HepG2 (cell line): ENCODE measurements at regions not wholly inside any gene's neighbourhood (a gene's known extent, or its start where the extent isn't known, plus 50 kb on each side); places are given as distances from the start of the nearest gene placed in this dataset.

ENCODE experiments used
- ATAC-seq: fragments of 200-7000 bp; cut with Tn5 transposase; 3 replicates; pipeline ENCODE4 v1.9.1; 2020; ENCODE audit warnings: mild to moderate bottlenecking, moderate library complexity
- BruUV-seq: library from RNA; stranded (reverse); fragments of 400-500 nt; replicated peaks from 2 replicates; lab custom pipeline; 2021; lab: Mats Ljungman, UMichigan
- CTCF ChIA-PET: fragments of 300-600 bp; formaldehyde crosslinking; extraction: SDS; loops from one replicate; lab custom pipeline; 2021; ENCODE audit warnings: low total read pairs, inconsistent platforms, low intra/inter-chr PET ratio; lab: Yijun Ruan, JAX
- POLR2A ChIA-PET: fragments of 350-600 bp; sonication (Branson Sonifier 250); formaldehyde crosslinking; loops from one replicate; lab custom pipeline; 2020; ENCODE audit warnings: antibody characterized with exemption, inconsistent platforms; lab: Yijun Ruan, JAX
- DNase-seq: peaks from one replicate; pipeline ENCODE4 v3.0.0-alpha.2; 2015; ENCODE audit warnings: low spot score
- FAIRE-seq: peaks from 3 replicates; lab custom pipeline; 2011; peaks lifted over from hg19 to GRCh38; lab: Jason Lieb, UNC
- H2AFZ ChIP-seq: one replicate; pipeline ENCODE4 v1.6.1; 2011; ENCODE audit warnings: low read length, inconsistent platforms
- H3K27ac ChIP-seq: fragments of 300-600 bp; 3 replicates; pipeline ENCODE4 v1.8.0; 2011; ENCODE audit warnings: mixed run types, mild to moderate bottlenecking, mixed read lengths, low read length, inconsistent platforms; ENCODE audit not compliant: insufficient read depth; ENCODE audit errors: extremely low read length
- H3K27me3 ChIP-seq, 2 experiments: fragments of 200-600 bp in 1 of 2; 2 replicates in 1 of 2; 3 replicates in 1 of 2; pipeline versions ENCODE4 v1.6.0 to v1.8.0; 2011; ENCODE audit warnings: low read length in 2 of 2, mild to moderate bottlenecking in 2 of 2, moderate library complexity in 2 of 2, inconsistent platforms in 1 of 2; ENCODE audit not compliant: insufficient read depth in 2 of 2, control insufficient read depth in 1 of 2
- H3K36me3 ChIP-seq, 2 experiments: fragments of 200-600 bp in 1 of 2; replicated peaks in 1 of 2; 2 replicates in 1 of 2; 3 replicates in 1 of 2; pipeline versions ENCODE4 v1.5.1 to v1.8.0; 2011; ENCODE audit warnings: low read length in 2 of 2, inconsistent platforms in 1 of 2; ENCODE audit not compliant: insufficient read depth in 2 of 2, control insufficient read depth in 1 of 2
- H3K4me1 ChIP-seq: 2 replicates; pipeline ENCODE4 v1.5.1; 2012; ENCODE audit warnings: low read length, inconsistent platforms; ENCODE audit not compliant: insufficient read depth
- H3K4me2 ChIP-seq: 2 replicates; pipeline ENCODE4 v1.6.0; 2011; ENCODE audit warnings: low read depth, low read length, inconsistent platforms
- H3K4me3 ChIP-seq, 3 experiments: fragments of 200-600 bp in 1 of 3; sonication (generic), shearing (Covaris generic) in 1 of 3; replicated peaks in 1 of 3; 2 replicates each; pipeline ENCODE4 v1.5.1; 2011 to 2016; ENCODE audit warnings: low read length in 3 of 3, inconsistent platforms in 2 of 3, low read depth in 2 of 3, mild to moderate bottlenecking in 2 of 3, control low read depth in 1 of 3, mixed read lengths in 1 of 3; ENCODE audit not compliant: insufficient read depth in 1 of 3
- H3K79me2 ChIP-seq: one replicate; pipeline ENCODE4 v1.6.1; 2011; ENCODE audit warnings: low read length, inconsistent platforms; ENCODE audit not compliant: insufficient read depth
- H3K9ac ChIP-seq: 2 replicates; pipeline ENCODE4 v1.6.0; 2011; ENCODE audit warnings: mild to moderate bottlenecking, low read depth, low read length, inconsistent platforms; ENCODE audit not compliant: insufficient read depth
- H3K9me3 ChIP-seq: 2 replicates; pipeline ENCODE4 v1.5.1; 2012; ENCODE audit warnings: mild to moderate bottlenecking, low read length
- H4K20me1 ChIP-seq: 2 replicates; pipeline ENCODE4 v1.6.0; 2011; ENCODE audit warnings: inconsistent platforms, mild to moderate bottlenecking, low read length, moderate library complexity; ENCODE audit not compliant: insufficient read depth
- BHLHE40 ChIP-seq: IDR thresholded peaks from 2 replicates; pipeline ENCODE4 v1.6.1; 2011; ENCODE audit warnings: low read length, improper control_type of control experiment
- CCAR2 ChIP-seq: fragments of 200-400 bp; formaldehyde crosslinking; optimal IDR thresholded peaks from 2 replicates; pipeline ENCODE3; 2018; ENCODE audit warnings: low read depth, mild to moderate bottlenecking, low read length, moderate library complexity
- KDM4B ChIP-seq: sonication (generic); formaldehyde crosslinking; IDR thresholded peaks from 2 replicates; pipeline ENCODE4 v1.4.0; 2020; ENCODE audit warnings: missing genetic modification reagents
- KMT2B ChIP-seq: IDR thresholded peaks from 2 replicates; pipeline ENCODE4 v1.6.1; 2016; ENCODE audit warnings: missing genetic modification reagents, missing compliant biosample characterization
- MAFF ChIP-seq: IDR thresholded peaks from 2 replicates; pipeline ENCODE4 v1.6.1; 2011; ENCODE audit warnings: low read depth, low read length, improper control_type of control experiment
- MAFK ChIP-seq, 2 experiments: IDR thresholded peaks in 1 of 2; conservative IDR thresholded peaks in 1 of 2; 2 replicates each; pipeline ENCODE4 v1.6.1; 2011; ENCODE audit warnings: improper control_type of control experiment in 2 of 2, low read length in 2 of 2
- NFYC ChIP-seq: IDR thresholded peaks from 2 replicates; pipeline ENCODE4 v1.6.1; 2016; ENCODE audit warnings: missing genetic modification reagents, missing compliant biosample characterization
- PLSCR1 ChIP-seq: sonication (generic); formaldehyde crosslinking; IDR thresholded peaks from 2 replicates; pipeline ENCODE4 v1.5.0; 2020; ENCODE audit warnings: missing genetic modification reagents, mild to moderate bottlenecking, borderline replicate concordance
- SETDB1 ChIP-seq: sonication (generic); formaldehyde crosslinking; IDR thresholded peaks from 2 replicates; pipeline ENCODE4 v1.5.1; 2020; ENCODE audit warnings: missing genetic modification reagents, mild to moderate bottlenecking, borderline replicate concordance
- SMAD3 ChIP-seq: sonication (generic); formaldehyde crosslinking; IDR thresholded peaks from 2 replicates; pipeline ENCODE4 v1.4.0; 2020; ENCODE audit warnings: missing genetic modification reagents
- SOX6 ChIP-seq, 2 experiments: fragments of 450-650 bp in 1 of 2; sonication (generic) in 1 of 2; formaldehyde crosslinking in 1 of 2; IDR thresholded peaks; 2 replicates each; pipeline versions ENCODE4 v1.4.0 to v1.6.1; 2017 to 2020; ENCODE audit warnings: antibody characterized with exemption in 1 of 2, mild to moderate bottlenecking in 1 of 2, missing genetic modification reagents in 1 of 2
- ZFAT ChIP-seq: sonication (generic); formaldehyde crosslinking; conservative IDR thresholded peaks from 2 replicates; pipeline ENCODE4 v1.8.1; 2023; ENCODE audit warnings: missing genetic modification reagents, inconsistent platforms
- ZFP36L2 ChIP-seq: sonication (generic); formaldehyde crosslinking; IDR thresholded peaks from 2 replicates; pipeline ENCODE4 v1.4.0; 2020; ENCODE audit warnings: missing genetic modification reagents
- ZNF672 ChIP-seq: sonication (generic); formaldehyde crosslinking; IDR thresholded peaks from 2 replicates; pipeline ENCODE4 v1.8.1; 2022; ENCODE audit warnings: missing genetic modification reagents
- ZNF75D ChIP-seq: sonication (generic); formaldehyde crosslinking; IDR thresholded peaks from 2 replicates; pipeline ENCODE4 v1.8.1; 2023; ENCODE audit warnings: missing genetic modification reagents, mild to moderate bottlenecking, borderline replicate concordance
- ZNF816 ChIP-seq: sonication (generic); formaldehyde crosslinking; IDR thresholded peaks from 2 replicates; pipeline ENCODE4 v1.8.0; 2022; ENCODE audit warnings: missing genetic modification reagents, mild to moderate bottlenecking, borderline replicate concordance
- ZSCAN31 ChIP-seq: sonication (generic); formaldehyde crosslinking; IDR thresholded peaks from 2 replicates; pipeline ENCODE4 v1.5.0; 2020; ENCODE audit warnings: low read depth, mild to moderate bottlenecking, missing genetic modification reagents
- WGBS: methylation state at CpG from one replicate; pipeline ENCODE4 v1.1.6; 2017; ENCODE audit warnings: low lambda C conversion rate; 5-methylcytosine and 5-hydroxymethylcytosine counted together
- in situ Hi-C: cut with HindIII; loops from 2 replicates; pipeline ENCODE4 v1.10.0; 2017; ENCODE audit warnings: low pct_unique_long_range_greater_than_20kb; ENCODE audit not compliant: extremely low pct_ligation_motif_present
- intact Hi-C: fragments of 100-400 bp; cut with micrococcal nuclease; formaldehyde crosslinking; loops from one replicate; pipeline ENCODE4 v1.10.0; 2022; ENCODE audit not compliant: unreplicated experiment
- TF ChIP-seq, protein P1 (sequence below): sonication (generic); formaldehyde crosslinking; IDR thresholded peaks from 2 replicates; pipeline ENCODE4 v1.8.1; 2023; ENCODE audit warnings: mild to moderate bottlenecking, inconsistent platforms, moderate library complexity, missing genetic modification reagents, borderline replicate concordance

GRCh38 chr3:66755924-66756323 lies 242.2 kb upstream of the KBTBD8 start:
- CTCF ChIA-PET = no interaction called here
- Histone ChIP-seq H3K4me1 (no peaks in the 10 kb centered on the region), H3K36me3 (no peaks in the 10 kb centered on the region), H3K4me2 (no peak overlapping the region), H3K79me2 (no peaks in the 10 kb centered on the region), H3K9me3 (no peaks in the 10 kb centered on the region), H3K27me3 (no peaks in the 10 kb centered on the region), H3K4me3 (no peak overlapping the region), H3K27ac (no peak overlapping the region), H3K9ac (no peak overlapping the region), H4K20me1 (no peaks in the 10 kb centered on the region), H2AFZ (no peak overlapping the region)
- intact Hi-C loops = no loop called here
- no TSS peak for BruUV-seq
- POLR2A ChIA-PET = no interaction called here
- TF ChIP-seq MAFK (conservative IDR thresholded peaks at IDR 0.05 in 1 of 2, IDR thresholded peaks at IDR 0.05 in 1 of 2; ENCODE audit: low read length in 2 of 2) = peak; percentile 73 to 86
- no peak for TF ChIP-seq ZFAT (CRISPR knock-in tag)
- peak; percentile 76 for TF ChIP-seq MAFF
- in situ Hi-C loops = no loop called here
- 53% methylated on average over 6 of the region's 6 CpGs for WGBS
- FAIRE-seq = no peak
- DNase-seq = no peak
- no peak for ATAC-seq

GRCh38 chr3:66756468-66757036 lies 241.6 kb upstream of the KBTBD8 start:
- POLR2A ChIA-PET = no interaction called here
- no peak for DNase-seq
- H3K4me1 ChIP-seq = no peaks in the 10 kb centered on the region
- intact Hi-C loops = no loop called here
- no peaks in the 10 kb centered on the region for H3K36me3 ChIP-seq
- H3K9me3 ChIP-seq = no peaks in the 10 kb centered on the region
- BruUV-seq = no TSS peak
- 66% methylated on average over 8 of the region's 8 CpGs for WGBS
- in situ Hi-C loops = no loop called here
- no peak overlapping the region for H3K9ac ChIP-seq
- ATAC-seq = no peak
- H2AFZ ChIP-seq = no peak overlapping the region
- H3K4me2 ChIP-seq = no peak overlapping the region
- H3K27ac ChIP-seq = no peak overlapping the region
- no peak overlapping the region for H3K4me3 ChIP-seq
- CTCF ChIA-PET = no interaction called here
- H3K79me2 ChIP-seq = no peaks in the 10 kb centered on the region
- H4K20me1 ChIP-seq = no peaks in the 10 kb centered on the region
- H3K27me3 ChIP-seq = no peaks in the 10 kb centered on the region
- TF ChIP-seq KMT2B (CRISPR knock-in tag) (no peak), KDM4B (CRISPR knock-in tag) (no peak), ZNF816 (CRISPR knock-in tag) (no peak), ZSCAN31 (no peak), NFYC (no peak), ZNF75D (CRISPR knock-in tag) (no peak), SMAD3 (CRISPR knock-in tag) (no peak), SETDB1 (no peak), ZNF672 (CRISPR knock-in tag) (no peak), PLSCR1 (no peak), CCAR2 (no peak), SOX6 (IDR thresholded peaks at IDR 0.05) (no peak), SOX6 (CRISPR knock-in tag; IDR thresholded peaks at IDR 0.05) (no peak), BHLHE40 (no peak), ZFP36L2 (CRISPR knock-in tag) (no peak)
- TF ChIP-seq, protein P1, sequence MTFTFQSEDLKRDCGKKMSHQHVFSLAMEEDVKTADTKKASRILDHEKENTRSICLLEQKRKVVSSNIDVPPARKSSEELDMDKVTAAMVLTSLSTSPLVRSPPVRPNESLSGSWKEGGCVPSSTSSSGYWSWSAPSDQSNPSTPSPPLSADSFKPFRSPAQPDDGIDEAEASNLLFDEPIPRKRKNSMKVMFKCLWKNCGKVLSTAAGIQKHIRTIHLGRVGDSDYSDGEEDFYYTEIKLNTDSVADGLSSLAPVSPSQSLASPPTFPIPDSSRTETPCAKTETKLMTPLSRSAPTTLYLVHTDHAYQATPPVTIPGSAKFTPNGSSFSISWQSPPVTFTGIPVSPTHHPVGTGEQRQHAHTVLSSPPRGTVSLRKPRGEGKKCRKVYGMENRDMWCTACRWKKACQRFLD = no peak
- TF ChIP-seq, all 625 proteins: peak for 0
- no peak for FAIRE-seq
